Keratinocyte (primary cell): ENCODE measurements at regions not wholly inside any gene's neighbourhood (a gene's known extent, or its start where the extent isn't known, plus 50 kb on each side); places are given as distances from the start of the nearest gene placed in this dataset.

Source experiments
- DNase-seq: peaks from one replicate; pipeline ENCODE4 v3.0.0-alpha.2; 2011; ENCODE audit warnings: low read depth, missing footprints, low spot score
- FAIRE-seq: peaks from 2 replicates; lab custom pipeline; 2011; peaks lifted over from hg19 to GRCh38; lab: Jason Lieb, UNC
- H2AFZ ChIP-seq: 2 replicates; pipeline ENCODE4 v1.6.0; 2012; ENCODE audit warnings: low read length, control low read depth, inconsistent platforms; ENCODE audit not compliant: control insufficient read depth
- H3K27ac ChIP-seq: 2 replicates; pipeline ENCODE4 v1.5.1; 2011; ENCODE audit warnings: low read length; ENCODE audit not compliant: control insufficient read depth, insufficient read depth
- H3K27me3 ChIP-seq: 3 replicates; pipeline ENCODE4 v1.6.0; 2011; ENCODE audit warnings: low read length; ENCODE audit not compliant: control insufficient read depth, insufficient read depth; ENCODE audit errors: extremely low read depth
- H3K36me3 ChIP-seq, 2 experiments: 2 replicates in 1 of 2; 3 replicates in 1 of 2; pipeline ENCODE4 v1.5.1; 2011; ENCODE audit warnings: low read length in 2 of 2, mild to moderate bottlenecking in 1 of 2; ENCODE audit not compliant: control insufficient read depth in 2 of 2, insufficient read depth in 2 of 2; ENCODE audit errors: extremely low read depth in 1 of 2
- H3K4me1 ChIP-seq: 3 replicates; pipeline ENCODE4 v1.5.1; 2011; ENCODE audit warnings: low read length; ENCODE audit not compliant: control insufficient read depth, insufficient read depth; ENCODE audit errors: extremely low read depth
- H3K4me2 ChIP-seq: 3 replicates; pipeline ENCODE4 v1.6.0; 2011; ENCODE audit warnings: low read depth, low read length; ENCODE audit not compliant: control insufficient read depth, insufficient read depth; ENCODE audit errors: extremely low read depth
- H3K4me3 ChIP-seq, 3 experiments: fragments of 200-600 bp in 1 of 3; sonication (generic) in 1 of 3; 2 replicates in 2 of 3; 3 replicates in 1 of 3; pipeline ENCODE4 v1.5.1; 2011 to 2016; ENCODE audit warnings: low read length in 3 of 3, mild to moderate bottlenecking in 3 of 3, control low read depth in 2 of 3, inconsistent platforms in 1 of 3, low read depth in 1 of 3, mixed read lengths in 1 of 3, mixed run types in 1 of 3, moderate library complexity in 1 of 3; ENCODE audit not compliant: control insufficient read depth in 2 of 3, insufficient read depth in 2 of 3; ENCODE audit errors: extremely low read depth in 1 of 3
- H3K79me2 ChIP-seq: 2 replicates; pipeline ENCODE4 v1.6.0; 2012; ENCODE audit warnings: low read length; ENCODE audit not compliant: control insufficient read depth, insufficient read depth
- H3K9ac ChIP-seq: 3 replicates; pipeline ENCODE4 v1.6.0; 2011; ENCODE audit warnings: low read length; ENCODE audit not compliant: control insufficient read depth, insufficient read depth; ENCODE audit errors: extremely low read depth
- H3K9me1 ChIP-seq: 3 replicates; pipeline ENCODE4 v1.6.0; 2011; ENCODE audit warnings: low read length; ENCODE audit not compliant: control insufficient read depth, insufficient read depth; ENCODE audit errors: extremely low read depth
- H3K9me3 ChIP-seq: 2 replicates; pipeline ENCODE4 v1.5.1; 2012; ENCODE audit warnings: low read depth, low read length; ENCODE audit not compliant: control insufficient read depth
- H4K20me1 ChIP-seq: 3 replicates; pipeline ENCODE4 v1.6.0; 2011; ENCODE audit warnings: low read length; ENCODE audit not compliant: control insufficient read depth, insufficient read depth; ENCODE audit errors: extremely low read depth
- CTCF ChIP-seq, 3 experiments: IDR thresholded peaks in 1 of 3; conservative IDR thresholded peaks in 1 of 3; optimal IDR thresholded peaks in 1 of 3; 2 replicates in 2 of 3; 3 replicates in 1 of 3; pipeline versions ENCODE3 to v1.5.1; 2011; ENCODE audit warnings: low read length in 3 of 3, mild to moderate bottlenecking in 3 of 3, moderate library complexity in 2 of 3, control low read depth in 1 of 3, inconsistent platforms in 1 of 3; ENCODE audit not compliant: insufficient read depth in 2 of 3; ENCODE audit errors: extremely low read depth in 1 of 3
- EZH2 ChIP-seq: IDR thresholded peaks from one replicate; pipeline ENCODE4 v1.6.1; 2012; ENCODE audit warnings: inconsistent platforms, mild to moderate bottlenecking, low read length, moderate library complexity
- dilution Hi-C: fragments of 300-500 bp; cut with MboI; formaldehyde crosslinking; loops from one replicate; pipeline ENCODE4 v1.7.0; 2020; ENCODE audit warnings: low sequenced_read_pairs; ENCODE audit not compliant: extremely low pct_ligation_motif_present

- Histone ChIP-seq H3K4me2 (no peak overlapping the region), H3K27me3 (peaks cover 10% of the 10 kb centered on the region), H3K79me2 (no peaks in the 10 kb centered on the region), H2AFZ (no peak overlapping the region), H3K9ac (no peak overlapping the region), H3K4me1 (no peaks in the 10 kb centered on the region), H3K9me1 (no peaks in the 10 kb centered on the region), H3K36me3 (no peaks in the 10 kb centered on the region), H3K4me3 (no peak overlapping the region), H3K27ac (no peak overlapping the region), H4K20me1 (no peaks in the 10 kb centered on the region), H3K9me3 (no peaks in the 10 kb centered on the region)
- no peak for DNase-seq
- FAIRE-seq, result no peak
- dilution Hi-C loops, result no loop called here
- TF ChIP-seq EZH2 (no peak), CTCF (optimal IDR thresholded peaks at IDR 0.05 in 1 of 3, IDR thresholded peaks at IDR 0.05 in 1 of 3, conservative IDR thresholded peaks at IDR 0.05 in 1 of 3; ENCODE audit: extremely low read depth in 1 of 3, insufficient read depth in 2 of 3, low read length in 3 of 3) (no peak)
These were observed 103.5 kb upstream of the CADM1 start for GRCh38 chr11:115607621-115608221.

GRCh38 chr11:115606498-115607220 is 102.4 kb upstream of the CADM1 start:
- Histone ChIP-seq H3K36me3 (no peaks in the 10 kb centered on the region), H3K9me3 (no peaks in the 10 kb centered on the region), H3K9me1 (no peaks in the 10 kb centered on the region), H3K4me1 (no peaks in the 10 kb centered on the region), H4K20me1 (no peaks in the 10 kb centered on the region), H3K9ac (no peak overlapping the region), H3K27me3 (peaks cover 10% of the 10 kb centered on the region), H2AFZ (no peak overlapping the region), H3K79me2 (no peaks in the 10 kb centered on the region), H3K27ac (no peak overlapping the region), H3K4me3 (no peak overlapping the region), H3K4me2 (no peak overlapping the region)
- no peak for FAIRE-seq
- dilution Hi-C loops, result no loop called here
- no peak for DNase-seq
- TF ChIP-seq CTCF (optimal IDR thresholded peaks at IDR 0.05 in 1 of 3, IDR thresholded peaks at IDR 0.05 in 1 of 3, conservative IDR thresholded peaks at IDR 0.05 in 1 of 3; ENCODE audit: extremely low read depth in 1 of 3, insufficient read depth in 2 of 3, low read length in 3 of 3) (no peak), EZH2 (no peak)
